ENCODE measurements at regions not wholly inside any gene's neighbourhood (a gene's known extent, or its start where the extent isn't known, plus 50 kb on each side); places are given as distances from the start of the nearest gene placed in this dataset.

GRCh38 chr5:84564321-84565075 lies 179.8 kb upstream of the EDIL3 start:
- TF ChIP-seq POLR2A (IDR thresholded peaks at IDR 0.05): no peak
- TF ChIP-seq, protein P1, sequence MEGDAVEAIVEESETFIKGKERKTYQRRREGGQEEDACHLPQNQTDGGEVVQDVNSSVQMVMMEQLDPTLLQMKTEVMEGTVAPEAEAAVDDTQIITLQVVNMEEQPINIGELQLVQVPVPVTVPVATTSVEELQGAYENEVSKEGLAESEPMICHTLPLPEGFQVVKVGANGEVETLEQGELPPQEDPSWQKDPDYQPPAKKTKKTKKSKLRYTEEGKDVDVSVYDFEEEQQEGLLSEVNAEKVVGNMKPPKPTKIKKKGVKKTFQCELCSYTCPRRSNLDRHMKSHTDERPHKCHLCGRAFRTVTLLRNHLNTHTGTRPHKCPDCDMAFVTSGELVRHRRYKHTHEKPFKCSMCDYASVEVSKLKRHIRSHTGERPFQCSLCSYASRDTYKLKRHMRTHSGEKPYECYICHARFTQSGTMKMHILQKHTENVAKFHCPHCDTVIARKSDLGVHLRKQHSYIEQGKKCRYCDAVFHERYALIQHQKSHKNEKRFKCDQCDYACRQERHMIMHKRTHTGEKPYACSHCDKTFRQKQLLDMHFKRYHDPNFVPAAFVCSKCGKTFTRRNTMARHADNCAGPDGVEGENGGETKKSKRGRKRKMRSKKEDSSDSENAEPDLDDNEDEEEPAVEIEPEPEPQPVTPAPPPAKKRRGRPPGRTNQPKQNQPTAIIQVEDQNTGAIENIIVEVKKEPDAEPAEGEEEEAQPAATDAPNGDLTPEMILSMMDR (IDR thresholded peaks at IDR 0.05): no peak
- intact Hi-C loops (cut with DNase I): no loop called here
- H3K4me3 ChIP-seq: no peak overlapping the region
- no peaks in the 10 kb centered on the region for H3K27me3 ChIP-seq
- H3K9me3 ChIP-seq: no peaks in the 10 kb centered on the region
- WGBS, 4 donors: 65 to 75% (median 66%) methylated on average over 3 of the region's 3 CpGs
- ATAC-seq (no peak), DNase-seq (no peak)
- H3K27ac ChIP-seq: no peak overlapping the region
- no peaks in the 10 kb centered on the region for H3K36me3 ChIP-seq
- H3K4me1 ChIP-seq: no peaks in the 10 kb centered on the region

DNA sequence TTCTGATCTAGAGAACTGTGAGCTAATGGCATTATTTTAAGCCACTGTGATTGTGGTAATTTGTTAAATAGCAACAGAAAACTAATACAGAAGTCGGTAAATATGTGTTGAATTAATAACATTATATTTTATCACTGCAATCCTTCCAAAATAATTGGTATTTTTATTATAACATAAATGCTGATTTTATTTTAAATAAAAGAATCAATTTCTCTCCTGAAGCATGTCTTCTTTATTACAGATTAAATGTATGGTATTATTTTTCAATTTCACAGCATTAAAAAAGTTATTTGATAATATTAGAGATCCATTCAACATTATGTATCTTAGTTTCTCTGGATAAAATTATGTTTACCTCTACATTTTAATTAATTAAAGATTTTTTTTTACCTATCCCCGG lies 165.5 kb upstream of the EDIL3 start:
- no peaks in the 10 kb centered on the region for H3K36me3 ChIP-seq
- H3K4me1 ChIP-seq: no peaks in the 10 kb centered on the region
- WGBS, 4 donors: 90 to 96% (median 94%) methylated on average over 2 of the region's 2 CpGs
- H3K27ac ChIP-seq: no peak overlapping the region
- no peaks in the 10 kb centered on the region for H3K27me3 ChIP-seq
- ATAC-seq: no peak
- H3K9me3 ChIP-seq: peaks cover 0 to 5% (median 0%) of the 10 kb centered on the region in 12 donors
- no peak for DNase-seq
- TF ChIP-seq, protein P1 (IDR thresholded peaks at IDR 0.05): no peak
- no peak for TF ChIP-seq POLR2A (IDR thresholded peaks at IDR 0.05)
- intact Hi-C loops (cut with DNase I): no loop called here
- no peak overlapping the region for H3K4me3 ChIP-seq

- H3K4me3 ChIP-seq: no peak overlapping the region
- TF ChIP-seq, protein P1 (IDR thresholded peaks at IDR 0.05): no peak
- TF ChIP-seq POLR2A (IDR thresholded peaks at IDR 0.05): no peak
- H3K27ac ChIP-seq: peak overlapping the region in 3 of 12 donors; percentile 10 to 30 (median 28)
- WGBS, 4 donors: 61 to 78% (median 65%) methylated on average over 1 of the region's 1 CpG
- DNase-seq (peak in 1 of 5 donors; percentile 28), ATAC-seq (peak; percentile 80 to 93 (median 88))
- no peaks in the 10 kb centered on the region for H3K9me3 ChIP-seq
- H3K27me3 ChIP-seq: no peaks in the 10 kb centered on the region
- H3K4me1 ChIP-seq: no peaks in the 10 kb centered on the region
- intact Hi-C loops (cut with DNase I): no loop called here
- no peaks in the 10 kb centered on the region for H3K36me3 ChIP-seq
Observed at GRCh38 chr5:84549054-84549453, 164.4 kb upstream of the EDIL3 start.

- Histone ChIP-seq H3K4me1 (no peaks in the 10 kb centered on the region), H3K27me3 (no peaks in the 10 kb centered on the region), H3K4me3 (no peak overlapping the region), H3K9me3 (peaks cover 0 to 5% (median 0%) of the 10 kb centered on the region in 12 donors), H3K27ac (no peak overlapping the region), H3K36me3 (no peaks in the 10 kb centered on the region)
- intact Hi-C loops (cut with DNase I): no loop called here
- no peak for ATAC-seq
- 88 to 94% (median 89%) methylated on average over 3 of the region's 3 CpGs for WGBS, 4 donors
- DNase-seq: no peak
- TF ChIP-seq POLR2A (IDR thresholded peaks at IDR 0.05): no peak
- TF ChIP-seq, protein P1 (IDR thresholded peaks at IDR 0.05): no peak
Observed at GRCh38 chr5:84546686-84547085, 162.0 kb upstream of the EDIL3 start.

Measured in heart left ventricle (tissue), 16 donors.